Liver (tissue), 8 donors: ENCODE measurements at regions not wholly inside any gene's neighbourhood (a gene's known extent, or its start where the extent isn't known, plus 50 kb on each side); places are given as distances from the start of the nearest gene placed in this dataset.

ENCODE experiments used
- DNase-seq: peaks from one replicate; pipeline ENCODE4 v3.0.0-alpha.2; 2017; ENCODE audit warnings: low spot score
- H3K27ac ChIP-seq, 2 donors: one replicate each; pipeline ENCODE4 v1.7.0; 2013; ENCODE audit warnings: inconsistent platforms in 2 of 2, low read length in 2 of 2, control low read depth in 1 of 2, low read depth in 1 of 2, mild to moderate bottlenecking in 1 of 2
- H3K27me3 ChIP-seq, 4 donors: one replicate each; pipeline versions ENCODE4 v1.6.1 to v1.7.0; 2013; ENCODE audit warnings: low read length in 3 of 4, inconsistent platforms in 1 of 4, mild to moderate bottlenecking in 1 of 4, moderate library complexity in 1 of 4; ENCODE audit not compliant: control insufficient read depth in 4 of 4, insufficient read depth in 4 of 4
- H3K36me3 ChIP-seq, 4 donors: one replicate each; pipeline versions ENCODE4 v1.6.1 to v1.7.0; 2013; ENCODE audit warnings: low read length in 3 of 4, mild to moderate bottlenecking in 3 of 4, low read depth in 1 of 4, moderate library complexity in 1 of 4; ENCODE audit not compliant: control insufficient read depth in 4 of 4, insufficient read depth in 3 of 4
- H3K4me1 ChIP-seq, 4 donors: one replicate each; pipeline versions ENCODE4 v1.6.1 to v1.7.0; 2013; ENCODE audit warnings: low read length in 3 of 4, mild to moderate bottlenecking in 3 of 4, moderate library complexity in 1 of 4; ENCODE audit not compliant: control insufficient read depth in 4 of 4, insufficient read depth in 4 of 4
- H3K4me3 ChIP-seq, 3 donors: one replicate each; pipeline versions ENCODE4 v1.6.1 to v1.7.0; 2013; ENCODE audit warnings: low read length in 3 of 3, control low read depth in 1 of 3, low read depth in 1 of 3, mild to moderate bottlenecking in 1 of 3
- H3K9ac ChIP-seq, 2 donors: one replicate each; pipeline ENCODE4 v1.7.0; 2013; ENCODE audit warnings: low read length in 2 of 2, mild to moderate bottlenecking in 2 of 2, moderate library complexity in 2 of 2, control low read depth in 1 of 2, low read depth in 1 of 2
- H3K9me3 ChIP-seq, 4 donors: one replicate each; pipeline versions ENCODE4 v1.6.1 to v1.7.0; 2013; ENCODE audit warnings: low read length in 3 of 4; ENCODE audit not compliant: control insufficient read depth in 4 of 4
- ATF3 ChIP-seq: IDR thresholded peaks from 2 replicates; pipeline ENCODE4 v1.6.1; 2016; ENCODE audit warnings: antibody characterized with exemption
- CTCF ChIP-seq: fragments of 150-350 bp; IDR thresholded peaks from 2 replicates; pipeline ENCODE4 v1.5.1; 2017; ENCODE audit warnings: improper control_type of control experiment, low read depth, low read length; ENCODE audit not compliant: missing input control
- EGR1 ChIP-seq, 2 donors: IDR thresholded peaks; 2 replicates each; pipeline ENCODE4 v1.6.1; 2016 to 2018; ENCODE audit warnings: antibody characterized with exemption in 2 of 2, low read depth in 2 of 2
- FOXA1 ChIP-seq: IDR thresholded peaks from 2 replicates; pipeline ENCODE4 v1.6.1; 2016; ENCODE audit warnings: antibody characterized with exemption
- FOXA2 ChIP-seq: IDR thresholded peaks from 2 replicates; pipeline ENCODE4 v1.6.1; 2016; ENCODE audit warnings: antibody characterized with exemption
- GABPA ChIP-seq, 2 donors: IDR thresholded peaks in 1 of 2; conservative IDR thresholded peaks in 1 of 2; 2 replicates each; pipeline ENCODE4 v1.6.1; 2016; ENCODE audit warnings: antibody characterized with exemption in 2 of 2, mild to moderate bottlenecking in 1 of 2, moderate library complexity in 1 of 2
- HNF4A ChIP-seq, 2 donors: conservative IDR thresholded peaks; 2 replicates each; pipeline ENCODE4 v1.6.1; 2016; ENCODE audit warnings: antibody characterized with exemption in 2 of 2, mild to moderate bottlenecking in 2 of 2
- HNF4G ChIP-seq: IDR thresholded peaks from 2 replicates; pipeline ENCODE4 v1.6.1; 2016; ENCODE audit warnings: antibody characterized with exemption
- NR2F2 ChIP-seq: IDR thresholded peaks from 2 replicates; pipeline ENCODE4 v1.6.1; 2016; ENCODE audit warnings: antibody characterized with exemption
- RAD21 ChIP-seq, 2 donors: IDR thresholded peaks; 2 replicates each; pipeline ENCODE4 v1.6.1; 2016; ENCODE audit warnings: antibody characterized with exemption in 2 of 2, mild to moderate bottlenecking in 2 of 2
- RXRA ChIP-seq, 2 donors: IDR thresholded peaks; 2 replicates each; pipeline ENCODE4 v1.6.1; 2017 to 2018; ENCODE audit warnings: antibody characterized with exemption in 2 of 2, mild to moderate bottlenecking in 1 of 2
- SP1 ChIP-seq: IDR thresholded peaks from 2 replicates; pipeline ENCODE4 v1.6.1; 2018; ENCODE audit warnings: antibody characterized with exemption, mild to moderate bottlenecking
- YY1 ChIP-seq: IDR thresholded peaks from 2 replicates; pipeline ENCODE4 v1.6.1; 2016; ENCODE audit warnings: antibody characterized with exemption, mild to moderate bottlenecking
- WGBS: extraction: QIAGEN DNeasy Blood & Tissue Kit; methylation state at CpG from one replicate; pipeline ENCODE4 v1.1.7; 2013; 5-methylcytosine and 5-hydroxymethylcytosine counted together
- TF ChIP-seq, protein P1 (sequence below): IDR thresholded peaks from 2 replicates; pipeline ENCODE4 v1.6.1; 2016; ENCODE audit warnings: antibody characterized with exemption
- donor health status: healthy.
- donor health status: healthy.
- donor health status: healthy.
- donor health status: healthy.
- donor health status: healthy.

GRCh38 chr16:65510850-65511249, 389.0 kb upstream of the CDH11 start:
- Histone ChIP-seq H3K27ac (no peak overlapping the region), H3K9ac (no peak overlapping the region), H3K27me3 (peaks cover 0 to 3% (median 0%) of the 10 kb centered on the region in 4 donors), H3K4me3 (no peak overlapping the region), H3K36me3 (no peaks in the 10 kb centered on the region), H3K9me3 (peaks cover 0 to 1% (median 0%) of the 10 kb centered on the region in 4 donors), H3K4me1 (no peaks in the 10 kb centered on the region)
- DNase-seq = no peak
- no peak for TF ChIP-seq CTCF
- no peak for TF ChIP-seq EGR1 (IDR thresholded peaks at IDR 0.05; ENCODE audit: low read depth in 2 of 2)
- TF ChIP-seq RXRA (IDR thresholded peaks at IDR 0.05) = no peak
- TF ChIP-seq NR2F2 = no peak
- TF ChIP-seq YY1 = no peak
- TF ChIP-seq SP1 = no peak
- no peak for TF ChIP-seq HNF4A (conservative IDR thresholded peaks at IDR 0.05)
- no peak for TF ChIP-seq HNF4G
- no peak for TF ChIP-seq RAD21 (IDR thresholded peaks at IDR 0.05)
- TF ChIP-seq, protein P1, sequence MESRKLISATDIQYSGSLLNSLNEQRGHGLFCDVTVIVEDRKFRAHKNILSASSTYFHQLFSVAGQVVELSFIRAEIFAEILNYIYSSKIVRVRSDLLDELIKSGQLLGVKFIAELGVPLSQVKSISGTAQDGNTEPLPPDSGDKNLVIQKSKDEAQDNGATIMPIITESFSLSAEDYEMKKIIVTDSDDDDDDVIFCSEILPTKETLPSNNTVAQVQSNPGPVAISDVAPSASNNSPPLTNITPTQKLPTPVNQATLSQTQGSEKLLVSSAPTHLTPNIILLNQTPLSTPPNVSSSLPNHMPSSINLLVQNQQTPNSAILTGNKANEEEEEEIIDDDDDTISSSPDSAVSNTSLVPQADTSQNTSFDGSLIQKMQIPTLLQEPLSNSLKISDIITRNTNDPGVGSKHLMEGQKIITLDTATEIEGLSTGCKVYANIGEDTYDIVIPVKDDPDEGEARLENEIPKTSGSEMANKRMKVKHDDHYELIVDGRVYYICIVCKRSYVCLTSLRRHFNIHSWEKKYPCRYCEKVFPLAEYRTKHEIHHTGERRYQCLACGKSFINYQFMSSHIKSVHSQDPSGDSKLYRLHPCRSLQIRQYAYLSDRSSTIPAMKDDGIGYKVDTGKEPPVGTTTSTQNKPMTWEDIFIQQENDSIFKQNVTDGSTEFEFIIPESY = no peak
- TF ChIP-seq ATF3 = no peak
- WGBS = 48% methylated on average over 7 of the region's 7 CpGs

DNA sequence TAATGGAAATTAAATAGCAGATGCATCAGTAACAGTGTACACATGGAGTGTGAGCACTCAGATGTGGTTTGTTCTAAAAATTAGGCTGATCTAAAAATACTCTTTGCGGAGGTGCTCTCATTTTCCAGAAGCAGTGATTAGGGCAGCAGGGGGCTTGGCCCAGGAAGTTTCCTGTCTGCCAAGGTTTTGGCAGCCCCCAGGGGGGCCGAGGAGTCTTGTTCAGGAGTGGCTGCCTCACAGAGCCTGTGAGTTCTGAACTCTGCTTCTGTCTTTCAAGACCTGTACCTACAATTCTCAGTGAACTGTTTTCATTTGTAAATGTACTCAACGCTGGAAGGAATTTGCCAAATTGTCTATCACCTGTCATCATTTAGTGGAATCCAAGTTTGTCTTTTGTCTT, 388.4 kb upstream of the CDH11 start:
- TF ChIP-seq YY1 = no peak
- TF ChIP-seq FOXA1 = no peak
- TF ChIP-seq, protein P1 = no peak
- TF ChIP-seq HNF4A (conservative IDR thresholded peaks at IDR 0.05) = no peak
- no peak for TF ChIP-seq SP1
- TF ChIP-seq GABPA (IDR thresholded peaks at IDR 0.05 in 1 of 2, conservative IDR thresholded peaks at IDR 0.05 in 1 of 2) = no peak
- TF ChIP-seq FOXA2 = no peak
- no peak for TF ChIP-seq HNF4G
- TF ChIP-seq NR2F2 = no peak
- WGBS = 61% methylated on average over 3 of the region's 3 CpGs
- H3K4me3 ChIP-seq = no peak overlapping the region

More for the DNA sequence above, 388.4 kb upstream of the CDH11 start:
- Histone ChIP-seq H3K36me3 (no peaks in the 10 kb centered on the region), H3K27ac (no peak overlapping the region), H3K27me3 (peaks cover 0 to 3% (median 0%) of the 10 kb centered on the region in 4 donors), H3K9me3 (peaks cover 0 to 1% (median 0%) of the 10 kb centered on the region in 4 donors), H3K9ac (no peak overlapping the region), H3K4me1 (no peaks in the 10 kb centered on the region)
- DNase-seq = no peak
